Mesenchymal stem cell (in vitro differentiated cells and primary cell): ENCODE measurements at regions not wholly inside any gene's neighbourhood (a gene's known extent, or its start where the extent isn't known, plus 50 kb on each side); places are given as distances from the start of the nearest gene placed in this dataset.

Experiments used
- DNase-seq: peaks from one replicate; pipeline ENCODE4 v3.0.0-alpha.2; 2013
- H2AFZ ChIP-seq: one replicate; pipeline ENCODE4 v1.6.1; 2013; ENCODE audit warnings: low read depth, mild to moderate bottlenecking, control low read depth, inconsistent platforms, low read length, moderate library complexity
- H2AK5ac ChIP-seq: 2 replicates; pipeline ENCODE4 v1.6.1; 2013; ENCODE audit warnings: low read length, moderate library complexity, mild to moderate bottlenecking, inconsistent platforms; ENCODE audit not compliant: severe bottlenecking
- H2BK120ac ChIP-seq: one replicate; pipeline ENCODE4 v1.6.1; 2013; ENCODE audit warnings: low read depth, mild to moderate bottlenecking, inconsistent platforms, low read length, moderate library complexity
- H2BK12ac ChIP-seq, 2 experiments: one replicate each; pipeline ENCODE4 v1.6.1; 2013; ENCODE audit warnings: inconsistent platforms in 2 of 2, low read length in 2 of 2, mild to moderate bottlenecking in 2 of 2, moderate library complexity in 2 of 2, control low read depth in 1 of 2
- H2BK15ac ChIP-seq: one replicate; pipeline ENCODE4 v1.6.1; 2013; ENCODE audit warnings: mild to moderate bottlenecking, low read depth, inconsistent platforms; ENCODE audit not compliant: poor library complexity, severe bottlenecking
- H2BK5ac ChIP-seq: 2 replicates; pipeline ENCODE4 v1.6.1; 2013; ENCODE audit warnings: low read depth, mild to moderate bottlenecking, low read length, control low read depth, inconsistent platforms; ENCODE audit not compliant: poor library complexity, severe bottlenecking
- H3K14ac ChIP-seq, 2 experiments: one replicate each; pipeline ENCODE4 v1.6.1; 2013; ENCODE audit warnings: inconsistent platforms in 2 of 2, low read length in 2 of 2, control low read depth in 1 of 2, mild to moderate bottlenecking in 1 of 2, moderate library complexity in 1 of 2
- H3K18ac ChIP-seq, 2 experiments: one replicate each; pipeline ENCODE4 v1.6.1; 2013; ENCODE audit warnings: inconsistent platforms in 2 of 2, low read length in 2 of 2, control low read depth in 1 of 2, low read depth in 1 of 2, mild to moderate bottlenecking in 1 of 2
- H3K23ac ChIP-seq, 2 experiments: one replicate each; pipeline ENCODE4 v1.6.1; 2013; ENCODE audit warnings: inconsistent platforms in 2 of 2, low read length in 2 of 2, mild to moderate bottlenecking in 2 of 2, moderate library complexity in 2 of 2, control low read depth in 1 of 2
- H3K27ac ChIP-seq: 2 replicates; pipeline ENCODE4 v1.5.1; 2013; ENCODE audit warnings: mild to moderate bottlenecking, moderate library complexity, low read length, control low read depth, inconsistent platforms; ENCODE audit not compliant: poor library complexity, severe bottlenecking
- H3K27me3 ChIP-seq, 2 experiments: 2 replicates each; pipeline versions ENCODE4 v1.6.1 to v1.7.0; 2013; ENCODE audit warnings: low read length in 2 of 2, mild to moderate bottlenecking in 2 of 2, moderate library complexity in 2 of 2, control low read depth in 1 of 2, inconsistent platforms in 1 of 2; ENCODE audit not compliant: control insufficient read depth in 1 of 2, insufficient read depth in 1 of 2
- H3K36me3 ChIP-seq, 2 experiments: 2 replicates each; pipeline versions ENCODE4 v1.6.1 to v1.7.0; 2013; ENCODE audit warnings: low read length in 2 of 2, control low read depth in 1 of 2, inconsistent platforms in 1 of 2, low read depth in 1 of 2, mild to moderate bottlenecking in 1 of 2; ENCODE audit not compliant: insufficient read depth in 2 of 2, control insufficient read depth in 1 of 2
- H3K4ac ChIP-seq, 2 experiments: one replicate each; pipeline ENCODE4 v1.6.1; 2013; ENCODE audit warnings: inconsistent platforms in 2 of 2, low read length in 2 of 2, mild to moderate bottlenecking in 2 of 2, moderate library complexity in 2 of 2, control low read depth in 1 of 2, low read depth in 1 of 2
- H3K4me1 ChIP-seq: 2 replicates; pipeline ENCODE4 v1.6.1; 2013; ENCODE audit warnings: low read depth, low read length, control low read depth; ENCODE audit not compliant: control insufficient read depth, insufficient read depth
- H3K4me2 ChIP-seq: 2 replicates; pipeline ENCODE4 v1.6.1; 2013; ENCODE audit warnings: low read length, mild to moderate bottlenecking, inconsistent platforms; ENCODE audit not compliant: poor library complexity, severe bottlenecking
- H3K4me3 ChIP-seq, 2 experiments: 2 replicates each; pipeline versions ENCODE4 v1.5.1 to v1.7.0; 2013; ENCODE audit warnings: low read length in 2 of 2, mild to moderate bottlenecking in 2 of 2, control low read depth in 1 of 2, low read depth in 1 of 2; ENCODE audit not compliant: insufficient read depth in 1 of 2
- H3K79me1 ChIP-seq: replicated peaks from 2 replicates; pipeline ENCODE4 v1.6.1; 2013; ENCODE audit warnings: mild to moderate bottlenecking, control low read depth, low read length, inconsistent platforms; ENCODE audit not compliant: poor library complexity, severe bottlenecking
- H3K9ac ChIP-seq: 2 replicates; pipeline ENCODE4 v1.7.0; 2013; ENCODE audit warnings: mild to moderate bottlenecking, low read length, moderate library complexity
- H3K9me3 ChIP-seq: 2 replicates; pipeline ENCODE4 v1.7.0; 2013; ENCODE audit warnings: mild to moderate bottlenecking, low read length; ENCODE audit not compliant: control insufficient read depth
- H4K8ac ChIP-seq: one replicate; pipeline ENCODE4 v1.6.1; 2013; ENCODE audit warnings: inconsistent platforms, mild to moderate bottlenecking, low read length, moderate library complexity
- H4K91ac ChIP-seq: one replicate; pipeline ENCODE4 v1.6.1; 2013; ENCODE audit warnings: mild to moderate bottlenecking, low read length, inconsistent platforms
- WGBS: methylation state at CpG from one replicate; pipeline ENCODE4 v1.1.7; 2013; ENCODE audit warnings: mixed read lengths; 5-methylcytosine and 5-hydroxymethylcytosine counted together

- no peak overlapping the region for H4K91ac ChIP-seq
- H3K9ac ChIP-seq = no peak overlapping the region
- H2BK120ac ChIP-seq = no peak overlapping the region
- no peak overlapping the region for H2BK12ac ChIP-seq
- H2BK15ac ChIP-seq = no peak overlapping the region
- no peaks in the 10 kb centered on the region for H3K27me3 ChIP-seq
- no peak overlapping the region for H3K4me3 ChIP-seq
- no peak overlapping the region for H3K27ac ChIP-seq
- H3K9me3 ChIP-seq = no peaks in the 10 kb centered on the region
- no peak overlapping the region for H3K4me2 ChIP-seq
- no peak overlapping the region for H3K14ac ChIP-seq
- no peak overlapping the region for H2BK5ac ChIP-seq
- H3K4me1 ChIP-seq = peaks cover 1% of the 10 kb centered on the region
- no peaks in the 10 kb centered on the region for H3K79me1 ChIP-seq
- peak; percentile 44 for DNase-seq
- H4K8ac ChIP-seq = no peak overlapping the region
- H2AFZ ChIP-seq = no peak overlapping the region
- no peaks in the 10 kb centered on the region for H3K36me3 ChIP-seq
- H3K23ac ChIP-seq = no peak overlapping the region
- no peak overlapping the region for H3K18ac ChIP-seq
- H3K4ac ChIP-seq = no peak overlapping the region
- peak overlapping the region; percentile 0 for H2AK5ac ChIP-seq
Measured at GRCh38 chr15:39242345-39242744, 338.5 kb upstream of the THBS1 start.

- no peak overlapping the region for H2AFZ ChIP-seq
- no peak overlapping the region for H3K4ac ChIP-seq
- no peak overlapping the region for H4K91ac ChIP-seq
- H3K9ac ChIP-seq = no peak overlapping the region
- H2BK15ac ChIP-seq = no peak overlapping the region
- no peak overlapping the region for H3K14ac ChIP-seq
- H2BK5ac ChIP-seq = no peak overlapping the region
- no peaks in the 10 kb centered on the region for H3K36me3 ChIP-seq
- DNase-seq = no peak
- H3K23ac ChIP-seq = no peak overlapping the region
- no peak overlapping the region for H2AK5ac ChIP-seq
- no peak overlapping the region for H2BK120ac ChIP-seq
- no peak overlapping the region for H2BK12ac ChIP-seq
- H3K4me1 ChIP-seq = no peaks in the 10 kb centered on the region
- H3K27me3 ChIP-seq = no peaks in the 10 kb centered on the region
- no CpG with 5 or more reads among the region's 1 CpG for WGBS
- H3K9me3 ChIP-seq = no peaks in the 10 kb centered on the region
- no peaks in the 10 kb centered on the region for H3K79me1 ChIP-seq
- H3K4me2 ChIP-seq = no peak overlapping the region
- no peak overlapping the region for H3K18ac ChIP-seq
- no peak overlapping the region for H3K4me3 ChIP-seq
- peak overlapping the region; percentile 17 for H3K27ac ChIP-seq
- no peak overlapping the region for H4K8ac ChIP-seq
Measured at GRCh38 chr15:39243396-39243795, 337.5 kb upstream of the THBS1 start.

GRCh38 chr15:39244776-39245175 lies 336.1 kb upstream of the THBS1 start:
- Histone ChIP-seq H3K23ac (no peak overlapping the region), H2BK5ac (no peak overlapping the region), H3K4me1 (no peaks in the 10 kb centered on the region), H3K27ac (no peak overlapping the region), H2AK5ac (no peak overlapping the region), H3K36me3 (no peaks in the 10 kb centered on the region), H2BK12ac (no peak overlapping the region), H3K9me3 (no peaks in the 10 kb centered on the region), H3K4ac (no peak overlapping the region), H2AFZ (no peak overlapping the region), H3K9ac (no peak overlapping the region), H2BK15ac (no peak overlapping the region), H3K18ac (no peak overlapping the region), H2BK120ac (no peak overlapping the region), H3K79me1 (no peaks in the 10 kb centered on the region), H4K8ac (no peak overlapping the region), H3K4me3 (no peak overlapping the region), H4K91ac (no peak overlapping the region), H3K14ac (no peak overlapping the region), H3K4me2 (no peak overlapping the region), H3K27me3 (no peaks in the 10 kb centered on the region)
- no peak for DNase-seq
- no CpG with 5 or more reads among the region's 1 CpG for WGBS

- no peak overlapping the region for H4K91ac ChIP-seq
- no peak overlapping the region for H3K4me3 ChIP-seq
- no peak overlapping the region for H4K8ac ChIP-seq
- no peaks in the 10 kb centered on the region for H3K27me3 ChIP-seq
- no peak overlapping the region for H2AFZ ChIP-seq
- no peaks in the 10 kb centered on the region for H3K36me3 ChIP-seq
- no peak overlapping the region for H3K14ac ChIP-seq
- no peak for DNase-seq
- H2BK12ac ChIP-seq = no peak overlapping the region
- H3K27ac ChIP-seq = no peak overlapping the region
- no peak overlapping the region for H2BK5ac ChIP-seq
- H3K4me2 ChIP-seq = no peak overlapping the region
- H2BK120ac ChIP-seq = no peak overlapping the region
- H3K9ac ChIP-seq = no peak overlapping the region
- no peak overlapping the region for H3K23ac ChIP-seq
- H2AK5ac ChIP-seq = no peak overlapping the region
- H3K9me3 ChIP-seq = no peaks in the 10 kb centered on the region
- WGBS = 100% methylated on average over 1 of the region's 1 CpG
- no peaks in the 10 kb centered on the region for H3K4me1 ChIP-seq
- no peak overlapping the region for H3K4ac ChIP-seq
- H2BK15ac ChIP-seq = no peak overlapping the region
- no peaks in the 10 kb centered on the region for H3K79me1 ChIP-seq
- H3K18ac ChIP-seq = no peak overlapping the region
Measured at GRCh38 chr15:39246523-39246922, 334.4 kb upstream of the THBS1 start.
